ENCODE measurements at regions not wholly inside any gene's neighbourhood (a gene's known extent, or its start where the extent isn't known, plus 50 kb on each side); places are given as distances from the start of the nearest gene placed in this dataset.
A peak's percentile ranks its signal among the peaks of the same experiment; 100 is the strongest.
"Not testable (repeated sequence)": the region's sequence is repeated elsewhere in the genome, so short reads cannot be mapped to it uniquely, and the experiment has no call there.

DNA sequence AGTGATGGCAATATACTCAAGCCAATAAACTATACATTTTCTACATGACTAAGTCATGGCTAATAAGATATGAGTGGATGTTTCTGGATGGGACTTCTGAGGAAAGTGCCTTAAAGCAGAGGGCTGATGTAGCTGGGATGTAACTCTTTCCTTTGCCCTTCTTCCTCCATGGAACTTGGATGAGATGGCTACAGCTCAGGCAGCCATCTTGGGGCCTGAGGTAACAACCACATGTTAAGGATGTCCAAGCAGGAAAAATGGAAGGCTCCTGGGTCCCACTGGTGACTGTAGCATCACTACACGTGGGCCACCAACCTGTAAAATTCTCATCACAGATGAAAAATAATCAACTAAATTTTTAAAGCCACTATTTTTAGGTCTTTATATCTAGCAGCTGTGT lies 54.4 kb upstream of the GRIP1 start:
- no peak for DNase-seq

- DNase-seq, result no peak
Observed at GRCh38 chr12:66733839-66734238, 55.0 kb upstream of the GRIP1 start.

DNA sequence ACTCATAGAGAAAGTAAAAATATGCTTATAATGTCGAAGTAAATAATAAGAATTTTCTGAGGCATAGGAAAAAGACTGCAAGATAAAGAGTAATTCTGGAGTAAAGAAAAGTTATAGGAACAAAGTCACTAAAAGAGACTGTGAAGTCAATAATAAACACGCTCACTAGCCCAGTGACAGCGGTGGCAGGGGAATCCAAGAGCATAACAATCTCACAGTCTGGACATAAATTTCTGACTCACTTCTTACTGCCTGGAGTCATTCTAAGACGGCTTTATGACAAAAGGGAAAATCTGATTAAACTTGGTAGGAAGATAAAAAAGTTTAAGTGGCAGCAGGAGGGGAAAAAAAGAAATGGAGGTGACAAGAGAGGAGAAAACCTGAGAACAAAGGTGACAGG lies 56.4 kb upstream of the GRIP1 start:
- no peak for DNase-seq

DNA sequence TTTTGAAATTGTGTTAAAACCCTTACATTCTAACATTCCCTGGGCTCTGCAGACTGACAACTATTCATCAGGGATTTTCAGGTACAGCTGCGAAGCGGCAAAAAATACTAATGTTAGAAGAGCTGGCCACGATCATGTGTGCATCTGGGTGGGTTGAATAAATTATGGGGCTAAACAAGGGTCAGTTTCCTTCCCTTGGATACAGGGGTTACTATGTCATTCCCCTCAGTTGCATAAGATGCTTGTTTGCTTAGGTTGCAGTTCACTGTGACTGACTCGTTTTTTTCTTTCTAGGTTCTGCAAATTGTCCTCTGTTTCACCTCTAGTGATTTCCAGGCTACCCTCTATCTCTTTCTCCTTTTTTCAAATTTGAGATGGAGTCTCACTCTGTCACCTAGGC lies 58.1 kb upstream of the GRIP1 start:
- DNase-seq, result no peak

- DNase-seq, result no peak
Observed at GRCh38 chr12:66739266-66739665, 60.4 kb upstream of the GRIP1 start.

GRCh38 chr12:66739940-66740651 lies 61.2 kb upstream of the GRIP1 start:
- DNase-seq, result no peak

GRCh38 chr12:66740732-66741131 lies 61.9 kb upstream of the GRIP1 start:
- no peak for DNase-seq

GRCh38 chr12:66741919-66742318 lies 63.0 kb upstream of the GRIP1 start:
- DNase-seq, result no peak

DNA sequence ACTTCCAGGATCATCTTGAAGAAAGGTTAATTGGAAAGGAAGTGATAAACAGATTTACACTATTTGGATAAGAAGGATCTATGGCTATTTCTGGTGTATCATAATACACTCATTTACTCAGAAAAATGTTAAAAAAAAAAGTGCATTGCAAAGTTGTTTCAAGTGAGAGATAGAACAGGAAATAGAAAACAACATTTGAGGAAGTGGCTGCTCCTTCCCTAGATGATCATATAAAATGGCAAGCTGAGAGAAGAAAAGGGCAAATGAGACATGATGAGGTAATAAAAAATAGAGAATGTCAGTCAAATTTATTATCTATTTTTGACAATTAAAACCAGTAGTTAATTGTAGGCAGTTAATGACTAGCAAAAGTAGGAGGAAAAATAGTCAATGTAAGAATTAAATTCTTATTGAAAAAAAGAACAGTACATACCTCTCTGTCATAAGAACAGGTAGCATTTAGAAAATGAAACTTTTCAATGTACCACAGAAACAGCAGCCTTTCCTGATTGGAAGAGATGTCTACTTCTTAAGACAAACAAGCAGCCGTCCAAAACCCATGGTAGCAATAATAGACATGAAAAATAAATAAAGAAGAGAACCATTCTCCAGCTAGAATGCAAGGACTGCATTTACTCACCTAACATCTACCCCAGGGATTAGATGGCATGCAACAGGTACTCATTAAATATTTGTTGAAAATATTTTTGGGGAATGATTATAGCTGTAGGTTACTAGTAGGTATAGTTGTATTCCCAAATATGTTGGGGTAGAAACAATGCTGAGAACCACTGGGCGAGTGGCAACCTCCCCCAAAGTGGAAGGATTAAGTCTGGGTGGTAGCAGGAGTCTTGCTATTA lies 63.9 kb upstream of the GRIP1 start:
- DNase-seq, result peak; percentile 4

DNA sequence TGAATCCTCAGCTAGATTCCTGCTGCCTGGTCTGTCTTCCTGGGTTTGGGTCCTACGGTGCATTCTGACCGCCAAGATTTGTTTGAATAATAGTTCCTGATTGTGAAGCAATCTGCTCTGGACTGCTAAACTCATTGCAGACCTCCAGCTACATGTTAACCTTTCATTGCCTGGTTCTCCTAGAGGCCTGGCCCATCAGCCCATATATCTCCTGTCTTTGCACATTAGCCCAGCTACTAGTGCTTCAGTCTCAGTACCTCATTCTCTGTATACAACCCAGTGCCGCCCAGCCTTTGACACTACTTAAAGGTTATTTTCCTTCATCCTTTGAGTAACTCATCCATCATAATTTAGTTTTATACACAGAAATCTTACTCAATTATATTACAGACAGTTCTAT lies 65.6 kb upstream of the GRIP1 start:
- no peak for DNase-seq

DNA sequence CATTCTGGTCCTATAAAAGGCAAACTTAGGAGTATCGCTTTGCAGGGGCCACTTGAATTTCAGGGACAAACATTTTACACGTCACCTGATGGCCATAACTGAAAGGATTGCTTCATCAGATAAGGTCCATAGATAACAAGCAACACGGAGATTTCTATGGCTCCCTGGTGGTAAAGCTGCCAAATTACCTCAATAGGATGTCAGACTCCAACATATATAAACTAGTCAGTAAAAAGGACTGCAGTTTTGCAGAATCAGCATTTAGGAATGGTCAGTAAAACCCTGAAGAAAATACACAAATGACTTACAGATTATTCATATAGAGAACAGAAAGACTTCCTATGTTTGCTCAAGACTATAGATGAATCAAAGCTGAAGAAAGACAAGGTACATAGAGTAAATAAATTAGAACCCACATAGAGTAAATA lies 66.1 kb upstream of the GRIP1 start:
- no peak for DNase-seq

GRCh38 chr12:66746489-66747201 lies 67.8 kb upstream of the GRIP1 start:
- no peak for DNase-seq

DNA sequence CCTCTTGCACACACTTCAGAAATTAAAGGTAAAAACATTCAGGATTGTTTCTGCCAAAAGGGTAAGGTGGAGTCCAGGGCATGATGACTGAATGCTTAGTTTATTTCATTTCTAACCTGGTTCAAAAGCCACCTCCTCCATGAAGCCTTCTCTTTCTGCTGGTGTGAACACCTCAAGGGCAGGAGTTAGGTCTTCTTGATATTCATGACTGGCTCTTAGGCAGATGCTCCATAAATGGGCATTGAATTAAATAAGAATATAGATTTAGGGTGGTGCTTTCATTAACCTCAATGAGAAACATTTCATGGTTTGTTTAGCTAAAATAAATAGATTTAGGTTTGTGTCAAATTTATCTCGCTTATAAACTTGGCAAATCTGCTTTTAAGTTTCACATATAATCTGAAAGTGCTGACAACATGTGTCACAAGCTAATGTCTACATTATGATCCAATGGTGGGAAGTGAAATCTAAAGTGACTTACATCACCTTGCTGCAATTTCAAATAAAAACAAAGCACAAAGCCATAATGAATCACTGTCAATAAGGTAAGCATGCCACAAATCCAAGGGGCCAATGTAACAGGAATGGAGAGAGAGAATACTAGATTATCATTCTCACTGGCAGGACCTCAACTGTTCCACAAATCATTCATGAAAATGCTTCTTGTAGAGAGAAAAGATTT lies 72.7 kb upstream of the GRIP1 start:
- DNase-seq, result peak; percentile 60

- no peak for DNase-seq
Observed at GRCh38 chr12:66753810-66754209, 74.9 kb upstream of the GRIP1 start.

- DNase-seq, result no peak
Observed at GRCh38 chr12:66755727-66756395, 77.0 kb upstream of the GRIP1 start.

GRCh38 chr12:66756631-66757030 lies 77.8 kb upstream of the GRIP1 start:
- DNase-seq, result no peak

DNA sequence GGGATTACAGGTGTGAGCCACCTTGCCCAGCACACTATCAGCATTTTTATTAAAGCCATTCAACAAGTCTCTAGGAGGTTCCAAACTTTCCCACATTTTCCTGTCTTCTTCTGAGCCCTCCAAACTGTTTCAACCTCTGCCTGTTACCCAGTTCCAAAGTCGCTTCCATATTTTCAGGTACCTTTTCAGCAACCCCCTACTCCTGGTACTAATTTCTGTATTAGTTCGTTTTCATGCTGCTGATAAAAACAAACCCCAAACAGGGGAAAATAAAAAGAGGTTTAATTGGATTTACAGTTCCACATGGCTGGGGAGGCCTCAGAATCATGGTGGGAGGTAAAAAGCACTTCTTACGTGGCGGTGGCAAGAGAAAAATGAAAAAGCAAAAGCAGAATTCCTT lies 81.2 kb upstream of the GRIP1 start:
- DNase-seq, result not testable (repeated sequence)

GRCh38 chr12:66763467-66763866 lies 84.6 kb upstream of the GRIP1 start:
- no peak for DNase-seq

- DNase-seq, result no peak
Observed at GRCh38 chr12:66765204-66765603, 86.3 kb upstream of the GRIP1 start.

- no peak for DNase-seq
Observed at GRCh38 chr12:66767536-66767935, 88.7 kb upstream of the GRIP1 start.

GRCh38 chr12:66768293-66768692 lies 89.4 kb upstream of the GRIP1 start:
- peak; percentile 4 for DNase-seq

DNA sequence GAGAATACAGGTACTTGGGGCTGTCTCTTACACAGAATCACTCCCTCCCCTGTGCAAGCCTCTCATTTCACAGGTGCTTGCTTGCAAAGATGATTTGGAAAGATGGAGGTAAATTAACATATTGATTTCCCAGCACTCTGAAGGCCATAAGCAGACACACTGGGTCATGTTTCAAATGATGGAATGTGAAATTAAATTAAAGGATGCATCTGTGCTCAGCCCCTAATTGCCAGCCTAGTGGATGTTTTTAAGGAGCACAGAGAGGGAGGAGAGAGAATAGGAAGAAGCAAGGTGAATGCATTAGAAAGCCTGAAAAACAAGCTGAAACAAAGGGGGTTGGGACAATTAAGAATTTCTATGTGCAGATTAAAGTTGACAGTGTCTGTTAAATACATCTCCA lies 96.1 kb upstream of the GRIP1 start:
- DNase-seq, result no peak

DNA sequence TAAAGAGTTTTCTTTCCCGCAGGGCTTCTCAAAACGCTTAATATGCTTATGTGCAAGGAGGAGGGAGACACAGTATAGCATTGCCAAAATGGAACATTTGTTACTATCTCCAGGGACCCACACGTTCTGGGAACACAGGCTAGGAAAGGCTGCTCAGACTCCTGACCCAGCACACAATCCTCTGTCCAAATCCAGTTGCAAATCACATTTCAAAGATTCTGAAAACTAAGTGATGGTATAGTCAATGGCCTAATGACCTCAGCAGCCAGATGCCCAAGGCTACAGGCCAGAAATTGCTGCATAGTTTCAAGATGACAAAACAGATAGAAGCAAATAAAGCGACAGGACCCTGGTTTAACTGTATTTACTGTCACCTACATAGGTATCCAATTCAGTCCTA lies 97.0 kb upstream of the GRIP1 start:
- DNase-seq, result no peak

Measured in inflammatory macrophage treated with lipopolysaccharide for 4 hours (primary cell).